Epidermal melanocyte (primary cell): ENCODE measurements at regions not wholly inside any gene's neighbourhood (a gene's known extent, or its start where the extent isn't known, plus 50 kb on each side); places are given as distances from the start of the nearest gene placed in this dataset.

ENCODE experiments used
- DNase-seq: peaks from one replicate; pipeline ENCODE4 v3.0.0; 2011; ENCODE audit warnings: low spot score; ENCODE audit not compliant: insufficient read length

- DNase-seq = no peak
These were observed 146.3 kb upstream of the SP8 start for GRCh38 chr7:20932785-20933527.

- DNase-seq = no peak
These were observed 158.8 kb upstream of the SP8 start for GRCh38 chr7:20945451-20945850.

GRCh38 chr7:20952916-20953315 lies 166.2 kb upstream of the SP8 start:
- DNase-seq = no peak

GRCh38 chr7:20954711-20955619 lies 168.3 kb upstream of the SP8 start:
- DNase-seq = no peak

GRCh38 chr7:20958572-20958971 lies 171.9 kb upstream of the SP8 start:
- DNase-seq = no peak

- DNase-seq = no peak
These were observed 172.6 kb upstream of the SP8 start for GRCh38 chr7:20959281-20959680.

- DNase-seq = no peak
These were observed 177.0 kb upstream of the SP8 start for GRCh38 chr7:20963556-20964280.

- DNase-seq = no peak
These were observed 177.7 kb upstream of the SP8 start for GRCh38 chr7:20964281-20964918.

GRCh38 chr7:20971219-20971618 lies 184.5 kb upstream of the SP8 start:
- DNase-seq = no peak

GRCh38 chr7:20980232-20980631 lies 193.5 kb upstream of the SP8 start:
- no peak for DNase-seq

- no peak for DNase-seq
These were observed 194.1 kb upstream of the SP8 start for GRCh38 chr7:20980668-20981264.

- DNase-seq = no peak
These were observed 201.7 kb upstream of the SP8 start for GRCh38 chr7:20988340-20988739.

GRCh38 chr7:20991544-20991943 lies 204.9 kb upstream of the SP8 start:
- no peak for DNase-seq

- DNase-seq = no peak
These were observed 207.0 kb upstream of the SP8 start for GRCh38 chr7:20993693-20994092.

GRCh38 chr7:20998309-20998708 lies 211.6 kb upstream of the SP8 start:
- DNase-seq = no peak

- DNase-seq = no peak
These were observed 224.5 kb upstream of the SP8 start for GRCh38 chr7:21011153-21011552.

- no peak for DNase-seq
These were observed 227.3 kb upstream of the SP8 start for GRCh38 chr7:21013765-21014539.

GRCh38 chr7:21020667-21021066 lies 234.0 kb upstream of the SP8 start:
- no peak for DNase-seq

- DNase-seq = no peak
These were observed 237.3 kb upstream of the SP8 start for GRCh38 chr7:21023841-21024484.

GRCh38 chr7:21024485-21024867 lies 237.8 kb upstream of the SP8 start:
- no peak for DNase-seq
